ENCODE measurements at regions not wholly inside any gene's neighbourhood (a gene's known extent, or its start where the extent isn't known, plus 50 kb on each side); places are given as distances from the start of the nearest gene placed in this dataset.
"Not testable (repeated sequence)": the region's sequence is repeated elsewhere in the genome, so short reads cannot be mapped to it uniquely, and the experiment has no call there.

GRCh38 chr5:164253764-164254163, 748.3 kb downstream of the MAT2B start:
- no peak for DNase-seq (ENCODE audit: low read depth in 2 of 2, low spot score in 1 of 2)

DNA sequence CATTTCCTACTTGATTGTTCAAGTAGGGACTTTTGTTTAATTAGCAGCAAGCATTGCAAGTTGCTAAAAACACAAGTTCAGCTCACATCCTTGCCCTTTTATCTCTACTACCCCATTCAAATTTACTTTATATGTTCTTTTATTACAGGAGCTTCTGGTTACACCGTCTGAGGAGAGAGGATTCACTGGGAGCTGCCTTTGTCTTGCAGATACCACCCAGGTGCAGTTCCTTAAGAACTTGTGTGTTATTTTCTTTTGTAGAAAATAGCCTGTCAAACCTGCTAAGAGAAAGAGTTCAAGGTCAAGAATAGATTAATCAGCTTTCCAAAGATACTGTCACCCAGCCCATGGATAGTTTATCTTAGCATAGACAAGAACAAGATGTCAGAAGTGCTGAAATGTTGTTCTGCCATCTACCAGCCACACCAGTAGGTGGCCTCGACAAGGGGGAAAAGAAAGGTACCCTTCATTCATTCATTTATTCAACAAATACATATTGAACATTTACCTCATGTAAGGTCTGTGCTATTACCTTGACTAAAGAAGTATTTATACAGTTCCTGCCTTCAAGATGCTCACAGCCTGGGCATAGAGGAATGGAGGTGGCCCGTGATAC, 750.3 kb downstream of the MAT2B start:
- no peak for DNase-seq (ENCODE audit: low read depth in 2 of 2, low spot score in 1 of 2)

DNA sequence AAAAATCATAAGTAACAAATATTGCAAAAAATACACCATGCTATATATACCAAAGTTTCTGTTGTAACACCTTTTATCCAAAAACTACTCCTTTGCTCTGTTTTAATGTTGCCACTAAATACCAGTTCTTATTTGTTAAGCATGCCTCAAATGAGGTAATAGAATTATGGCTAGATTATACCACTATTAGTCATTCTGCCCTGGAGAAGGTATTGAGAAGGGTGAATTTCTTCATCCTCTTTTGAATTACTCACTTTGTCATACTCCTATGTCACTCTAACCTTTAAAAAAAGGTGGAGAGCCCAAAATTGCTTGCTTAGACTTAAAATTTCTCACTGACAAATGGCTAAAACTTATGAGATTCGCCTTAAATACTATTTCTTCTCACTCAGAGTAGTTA, 750.9 kb downstream of the MAT2B start:
- no peak for DNase-seq (ENCODE audit: low read depth in 2 of 2, low spot score in 1 of 2)

GRCh38 chr5:164256954-164257353, 751.5 kb downstream of the MAT2B start:
- DNase-seq (ENCODE audit: low read depth in 2 of 2, low spot score in 1 of 2), result no peak

GRCh38 chr5:164265566-164265965, 760.1 kb downstream of the MAT2B start:
- DNase-seq (ENCODE audit: low read depth in 2 of 2, low spot score in 1 of 2), result no peak

DNA sequence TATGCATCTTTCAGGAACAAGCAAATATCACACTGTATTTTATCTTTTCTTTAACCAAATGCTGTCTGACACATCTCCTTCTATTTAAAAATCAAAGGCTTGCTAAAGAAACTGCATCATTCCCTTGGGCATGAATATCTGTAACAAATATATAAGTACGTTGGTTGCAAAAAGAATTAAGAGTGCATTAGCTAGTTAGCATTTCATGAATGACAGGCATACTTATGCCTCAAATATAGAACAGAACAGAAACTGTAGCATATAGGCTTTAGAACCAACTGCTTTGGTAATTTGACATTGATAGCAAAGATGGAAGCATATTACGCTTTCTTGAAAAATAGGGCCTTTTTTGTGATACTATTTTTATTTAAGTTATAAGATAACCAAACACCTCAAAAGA, 761.2 kb downstream of the MAT2B start:
- no peak for DNase-seq (ENCODE audit: low read depth in 2 of 2, low spot score in 1 of 2)

DNA sequence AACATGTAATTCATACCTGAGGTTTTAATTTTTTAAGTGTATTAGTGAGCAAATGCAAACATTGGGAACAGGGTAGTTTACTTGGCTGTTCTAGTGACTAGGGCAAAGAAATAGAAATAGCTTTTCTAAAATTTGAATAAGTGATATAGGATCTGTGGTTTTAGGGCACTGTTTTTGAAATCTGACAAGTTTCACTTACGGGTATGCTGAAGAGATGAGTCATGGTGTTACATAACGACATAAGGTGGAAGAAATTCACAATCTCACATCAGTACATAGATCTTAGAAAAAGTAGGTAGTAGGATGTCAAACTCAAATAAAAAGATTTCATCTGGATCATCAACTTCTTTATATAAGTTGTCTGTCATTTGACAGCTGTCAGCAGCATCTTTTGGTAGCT, 772.3 kb downstream of the MAT2B start:
- DNase-seq (ENCODE audit: low read depth in 2 of 2, low spot score in 1 of 2), result no peak

DNA sequence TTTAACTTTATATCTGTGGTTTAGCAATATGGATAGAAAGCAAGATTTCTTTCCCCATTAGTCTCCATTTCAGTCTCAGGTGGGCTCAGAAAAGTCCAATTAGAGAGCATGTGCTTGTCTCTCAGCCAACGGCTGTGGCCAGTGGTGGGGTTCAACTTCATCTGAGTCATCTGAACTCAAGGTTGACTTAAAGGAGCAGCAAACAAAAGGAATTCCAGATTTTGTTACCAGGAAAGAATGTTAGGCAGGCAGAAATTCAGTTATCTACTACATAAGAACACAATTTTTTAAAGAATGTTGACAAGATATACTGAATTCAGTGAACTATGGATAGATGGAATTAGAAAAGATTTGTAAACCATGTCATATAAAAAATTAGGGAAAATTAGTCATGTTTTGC, 784.1 kb downstream of the MAT2B start:
- no peak for DNase-seq (ENCODE audit: low read depth in 2 of 2, low spot score in 1 of 2)

- DNase-seq (ENCODE audit: low read depth in 2 of 2, low spot score in 1 of 2), result no peak
Observed at GRCh38 chr5:164296603-164297080, 791.2 kb downstream of the MAT2B start.

- no peak for DNase-seq (ENCODE audit: low read depth in 2 of 2, low spot score in 1 of 2)
Observed at GRCh38 chr5:164298165-164298564, 792.7 kb downstream of the MAT2B start.

- DNase-seq (ENCODE audit: low read depth in 2 of 2, low spot score in 1 of 2), result no peak
Observed at GRCh38 chr5:164300295-164300694, 794.9 kb downstream of the MAT2B start.

DNA sequence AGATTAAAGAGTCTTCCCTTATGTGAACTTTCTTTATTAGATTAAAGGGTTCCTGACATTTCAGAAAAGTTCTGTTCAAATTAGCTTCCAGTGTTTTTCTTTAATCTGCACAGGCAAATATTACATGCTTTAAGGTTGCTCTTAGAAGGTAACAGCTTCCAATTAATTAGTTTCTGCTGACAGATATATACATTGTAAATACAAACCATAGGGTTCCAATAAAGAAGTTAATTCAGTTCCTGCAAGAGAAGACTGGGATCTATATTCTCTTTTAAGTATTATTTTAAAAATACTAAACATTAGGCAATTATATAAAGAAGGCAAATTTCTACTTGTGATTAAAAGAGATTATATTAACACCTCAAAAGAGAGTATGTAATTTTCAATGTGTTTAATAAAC, 795.7 kb downstream of the MAT2B start:
- DNase-seq (ENCODE audit: low read depth in 2 of 2, low spot score in 1 of 2), result no peak

- DNase-seq (ENCODE audit: low read depth in 2 of 2, low spot score in 1 of 2), result no peak
Observed at GRCh38 chr5:164301708-164302107, 796.3 kb downstream of the MAT2B start.

DNA sequence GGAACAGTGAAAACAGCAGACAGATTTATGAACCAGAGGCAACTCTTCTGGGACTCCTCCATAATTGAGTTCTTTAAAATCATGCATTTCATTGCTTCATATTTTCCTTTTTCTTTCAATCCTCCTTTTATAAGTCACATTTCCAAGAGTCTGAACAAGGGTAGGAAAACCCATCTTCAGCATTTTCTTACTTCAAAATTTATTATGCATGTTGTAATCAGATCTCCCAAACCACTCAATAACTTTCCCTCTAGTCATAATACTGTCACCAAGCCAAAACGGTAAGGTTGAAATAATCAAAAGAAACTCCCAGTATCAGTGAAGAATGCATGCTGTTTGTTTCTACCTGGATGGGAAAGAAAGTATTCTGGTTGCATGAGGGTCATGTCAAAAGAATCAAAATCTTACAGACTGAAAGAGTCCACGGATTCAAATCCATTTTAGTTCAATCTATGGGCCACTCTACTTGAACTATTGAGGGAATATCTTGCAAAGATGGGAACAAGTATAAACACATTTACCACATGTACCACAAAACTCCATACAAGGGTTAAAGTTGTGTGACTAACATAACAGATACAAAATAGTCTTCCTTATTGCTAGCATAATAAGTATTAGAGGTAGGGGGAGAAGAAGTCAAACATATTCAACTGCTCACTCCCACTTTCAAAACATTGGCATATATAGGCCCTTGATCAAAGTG, 797.3 kb downstream of the MAT2B start:
- no peak for DNase-seq (ENCODE audit: low read depth in 2 of 2, low spot score in 1 of 2)

DNA sequence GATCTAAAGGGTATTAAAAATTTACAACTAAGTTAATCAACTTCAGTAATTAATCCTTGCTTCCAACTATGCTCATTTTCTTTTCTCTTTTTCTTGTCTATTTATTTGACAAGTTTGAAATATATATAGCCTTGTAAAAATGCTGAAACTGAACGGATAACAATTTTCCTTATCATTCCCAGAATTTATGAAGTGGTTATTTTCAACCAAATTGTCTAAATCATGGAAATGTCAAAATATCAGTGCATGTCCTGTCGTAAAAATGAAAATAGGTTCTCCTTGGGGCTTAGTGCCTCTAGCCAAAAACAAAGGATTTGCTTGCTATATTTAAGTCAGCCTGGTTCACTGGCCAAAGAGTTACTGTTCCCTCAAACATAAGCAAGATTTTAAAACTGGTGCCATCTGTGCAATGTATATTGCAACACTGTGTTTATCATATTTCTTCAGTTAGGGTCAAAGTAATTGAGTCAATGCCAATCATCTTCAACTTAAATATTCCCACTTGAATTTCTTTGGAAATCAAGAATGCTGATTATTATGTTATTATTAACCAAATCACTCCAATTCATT, 798.3 kb downstream of the MAT2B start:
- DNase-seq (ENCODE audit: low read depth in 2 of 2, low spot score in 1 of 2), result no peak

DNA sequence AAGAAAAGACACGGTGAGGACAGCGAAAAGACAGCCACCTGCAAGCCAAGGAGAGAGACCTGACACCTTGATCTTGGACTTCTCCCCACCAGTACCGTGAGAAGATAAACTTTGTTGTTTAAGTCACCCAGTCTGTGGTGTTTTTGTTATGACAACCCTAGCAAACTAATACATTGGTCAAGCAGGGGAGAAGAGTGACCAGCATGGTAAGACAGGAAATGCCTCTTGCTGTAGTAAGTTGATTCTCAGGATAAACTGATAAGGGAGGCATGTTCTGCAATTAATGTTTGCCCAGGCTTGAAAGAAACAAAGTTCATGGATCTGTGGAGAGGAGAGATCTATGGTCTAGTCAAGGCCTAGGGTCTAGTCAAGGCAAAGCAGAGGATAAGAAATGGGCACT, 801.2 kb downstream of the MAT2B start:
- no peak for DNase-seq (ENCODE audit: low read depth in 2 of 2, low spot score in 1 of 2)

DNA sequence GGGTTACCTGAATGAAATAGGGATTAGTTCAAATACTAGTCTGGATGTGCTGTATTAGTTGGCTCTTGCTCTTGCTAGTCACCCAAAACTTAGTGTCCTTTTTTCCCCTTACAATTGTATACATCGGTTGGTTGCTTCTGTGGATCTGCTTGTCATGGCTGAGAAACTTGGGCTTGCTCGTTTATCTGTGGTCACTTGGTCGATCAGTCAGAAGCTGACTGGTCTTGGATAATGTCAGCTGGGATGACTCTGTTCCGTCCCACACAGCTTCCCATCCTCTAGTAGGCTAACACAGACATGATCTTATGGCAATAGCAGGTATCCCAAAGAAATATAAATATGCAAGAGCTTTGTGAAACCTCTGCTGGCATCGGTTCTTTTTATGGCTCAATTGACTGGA, 807.4 kb downstream of the MAT2B start:
- DNase-seq (ENCODE audit: low read depth in 2 of 2, low spot score in 1 of 2), result no peak

GRCh38 chr5:164317676-164318075, 812.3 kb downstream of the MAT2B start:
- DNase-seq (ENCODE audit: low read depth in 2 of 2, low spot score in 1 of 2), result no peak

- DNase-seq (ENCODE audit: low read depth in 2 of 2, low spot score in 1 of 2), result no peak
Observed at GRCh38 chr5:164319161-164319560, 813.7 kb downstream of the MAT2B start.

GRCh38 chr5:164324239-164324638, 818.8 kb downstream of the MAT2B start:
- no peak for DNase-seq (ENCODE audit: low read depth in 2 of 2, low spot score in 1 of 2)

DNA sequence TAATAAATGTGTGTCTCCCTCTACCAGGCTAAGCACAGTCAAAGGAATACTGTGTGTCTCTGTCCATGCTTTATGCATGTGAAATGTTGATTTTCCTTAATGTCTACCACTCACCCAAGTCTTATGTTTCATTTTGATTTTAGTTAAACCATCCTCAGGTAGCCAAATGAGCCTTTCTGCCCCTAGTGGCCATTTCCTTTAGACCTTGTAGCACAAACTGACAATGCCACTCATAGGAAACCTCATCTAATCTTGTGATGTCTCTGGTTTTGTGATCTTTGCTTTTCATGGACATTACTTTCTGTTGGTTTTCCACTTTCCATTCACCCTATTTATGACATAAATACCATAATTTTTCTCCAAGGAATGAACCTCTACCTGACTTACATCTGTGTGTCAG, 820.8 kb downstream of the MAT2B start:
- no peak for DNase-seq (ENCODE audit: low read depth in 2 of 2, low spot score in 1 of 2)

GRCh38 chr5:164327166-164327565, 821.7 kb downstream of the MAT2B start:
- not testable (repeated sequence) for DNase-seq (ENCODE audit: low read depth in 2 of 2, low spot score in 1 of 2)

Data from stimulated activated CD8-positive, alpha-beta memory T cell treated with anti-CD3 and anti-CD28 coated beads, Interleukin-4, amount 100 ng/mL, for 1 hour (primary cell).